Spleen (tissue), 11 donors: ENCODE measurements at regions not wholly inside any gene's neighbourhood (a gene's known extent, or its start where the extent isn't known, plus 50 kb on each side); places are given as distances from the start of the nearest gene placed in this dataset.

ENCODE experiments used
- DNase-seq: peaks from one replicate; pipeline ENCODE4 v3.0.0-alpha.2; 2020
- H3K27ac ChIP-seq, 8 donors: fragments of 200-600 bp; sonication (generic) in 7 of 8; 1 replicate in 4 of 8; 2 replicates in 4 of 8; pipeline versions ENCODE4 v1.5.0 to v1.8.0; 2016 to 2021; ENCODE audit warnings: inconsistent platforms in 4 of 8, mild to moderate bottlenecking in 4 of 8, moderate library complexity in 1 of 8
- H3K27me3 ChIP-seq, 7 donors: fragments of 200-600 bp; sonication (generic) in 6 of 7; replicated peaks in 1 of 7; 1 replicate in 4 of 7; 2 replicates in 3 of 7; pipeline versions ENCODE4 v1.5.0 to v1.8.0; 2016 to 2021; ENCODE audit warnings: inconsistent platforms in 3 of 7, mild to moderate bottlenecking in 1 of 7
- H3K36me3 ChIP-seq, 6 donors: fragments of 200-600 bp; sonication (generic) in 5 of 6; 1 replicate in 4 of 6; 2 replicates in 2 of 6; pipeline versions ENCODE4 v1.5.0 to v1.8.0; 2016 to 2021; ENCODE audit warnings: inconsistent platforms in 2 of 6
- H3K4me1 ChIP-seq, 6 donors: fragments of 200-600 bp; sonication (generic) in 5 of 6; 1 replicate in 3 of 6; 2 replicates in 3 of 6; pipeline versions ENCODE4 v1.5.0 to v1.8.0; 2016 to 2021; ENCODE audit warnings: inconsistent platforms in 3 of 6
- H3K4me3 ChIP-seq, 8 donors: fragments of 200-600 bp; sonication (generic) in 7 of 8; 1 replicate in 4 of 8; 2 replicates in 4 of 8; pipeline versions ENCODE4 v1.5.0 to v1.8.0; 2016 to 2021; ENCODE audit warnings: inconsistent platforms in 4 of 8, mild to moderate bottlenecking in 4 of 8, moderate library complexity in 2 of 8
- H3K9me3 ChIP-seq, 8 donors: fragments of 200-600 bp; sonication (generic) in 7 of 8; 1 replicate in 4 of 8; 2 replicates in 4 of 8; pipeline versions ENCODE4 v1.5.0 to v1.8.0; 2016 to 2021; ENCODE audit warnings: inconsistent platforms in 4 of 8
- CTCF ChIP-seq, 11 experiments: fragments of 200-600 bp in 7 of 11; fragments of 450-650 bp in 4 of 11; sonication (generic) in 4 of 11; IDR thresholded peaks in 8 of 11; conservative IDR thresholded peaks in 3 of 11; 1 replicate in 7 of 11; 2 replicates in 4 of 11; pipeline versions ENCODE4 v1.4.0 to v1.8.0; 2016 to 2021; ENCODE audit warnings: antibody characterized with exemption in 11 of 11, inconsistent platforms in 4 of 11, mild to moderate bottlenecking in 1 of 11
- POLR2A ChIP-seq, 3 donors: fragments of 450-650 bp; IDR thresholded peaks; one replicate each; pipeline ENCODE4 v1.5.1; 2017; ENCODE audit warnings: antibody characterized with exemption in 3 of 3, mild to moderate bottlenecking in 1 of 3
- POLR2AphosphoS5 ChIP-seq, 3 donors: sonication (generic); formaldehyde crosslinking; IDR thresholded peaks; one replicate each; pipeline ENCODE4 v1.5.1; 2017; ENCODE audit warnings: antibody characterized with exemption in 3 of 3
- WGBS, 5 donors: extraction: QIAGEN DNeasy Blood & Tissue Kit in 3 of 5; methylation state at CpG; one replicate each; pipeline versions ENCODE4 v1.1.5 to v1.1.7; 2013 to 2018; 5-methylcytosine and 5-hydroxymethylcytosine counted together
- intact Hi-C: fragments of 100-400 bp; cut with DNase I; formaldehyde crosslinking; loops from one replicate; pipeline ENCODE4 v1.15.0; 2023; ENCODE audit warnings: low total_unique reads
- donor health status: healthy with polysubstance abuse.
- donor health status: DM: no; HTN: no; CAD: no; lungs with moderate emphysema.
- donor health status: DM: no; HTN: no; CAD: no.
- donor health status: Bipolar disorder and iron deficiency.
- donor health status: healthy.
- donor health status: DM: no; HTN: no; CAD: no.
- donor health status: DM: yes; HTN: yes; CAD: no.

GRCh38 chr4:170256807-170257206 lies 167.1 kb upstream of the AADAT start:
- no peaks in the 10 kb centered on the region for H3K4me1 ChIP-seq
- no peak for TF ChIP-seq CTCF (IDR thresholded peaks at IDR 0.05 in 8 of 11, conservative IDR thresholded peaks at IDR 0.05 in 3 of 11)
- no peak for TF ChIP-seq POLR2A (IDR thresholded peaks at IDR 0.05)
- TF ChIP-seq POLR2AphosphoS5 (IDR thresholded peaks at IDR 0.05), result no peak
- H3K27ac ChIP-seq, result no peak overlapping the region
- no peak overlapping the region for H3K4me3 ChIP-seq
- no peaks in the 10 kb centered on the region for H3K9me3 ChIP-seq
- intact Hi-C loops, result no loop called here
- DNase-seq, result no peak
- no peaks in the 10 kb centered on the region for H3K36me3 ChIP-seq
- no peaks in the 10 kb centered on the region for H3K27me3 ChIP-seq

GRCh38 chr4:170248576-170248975 lies 158.8 kb upstream of the AADAT start:
- DNase-seq, result no peak
- Histone ChIP-seq H3K36me3 (no peaks in the 10 kb centered on the region), H3K27ac (no peak overlapping the region), H3K4me3 (no peak overlapping the region), H3K9me3 (no peaks in the 10 kb centered on the region), H3K27me3 (no peaks in the 10 kb centered on the region), H3K4me1 (no peaks in the 10 kb centered on the region)
- WGBS, 5 donors, result 77 to 92% (median 85%) methylated on average over 3 of the region's 3 CpGs
- intact Hi-C loops, result no loop called here
- no peak for TF ChIP-seq POLR2AphosphoS5 (IDR thresholded peaks at IDR 0.05)
- TF ChIP-seq POLR2A (IDR thresholded peaks at IDR 0.05), result no peak
- TF ChIP-seq CTCF (IDR thresholded peaks at IDR 0.05 in 8 of 11, conservative IDR thresholded peaks at IDR 0.05 in 3 of 11), result no peak

GRCh38 chr4:170248029-170248428 lies 158.3 kb upstream of the AADAT start:
- no peak overlapping the region for H3K27ac ChIP-seq
- no peak overlapping the region for H3K4me3 ChIP-seq
- H3K4me1 ChIP-seq, result no peaks in the 10 kb centered on the region
- no peaks in the 10 kb centered on the region for H3K9me3 ChIP-seq
- no peak for DNase-seq
- intact Hi-C loops, result no loop called here
- TF ChIP-seq POLR2AphosphoS5 (IDR thresholded peaks at IDR 0.05), result no peak
- no peak for TF ChIP-seq CTCF (IDR thresholded peaks at IDR 0.05 in 8 of 11, conservative IDR thresholded peaks at IDR 0.05 in 3 of 11)
- TF ChIP-seq POLR2A (IDR thresholded peaks at IDR 0.05), result no peak
- WGBS, 5 donors, result 68 to 83% (median 78%) methylated on average over 4 of the region's 4 CpGs
- H3K36me3 ChIP-seq, result no peaks in the 10 kb centered on the region
- H3K27me3 ChIP-seq, result no peaks in the 10 kb centered on the region

- H3K27me3 ChIP-seq, result no peaks in the 10 kb centered on the region
- no peaks in the 10 kb centered on the region for H3K9me3 ChIP-seq
- no peak overlapping the region for H3K4me3 ChIP-seq
- no peak overlapping the region for H3K27ac ChIP-seq
- no peaks in the 10 kb centered on the region for H3K36me3 ChIP-seq
- DNase-seq, result no peak
- no peaks in the 10 kb centered on the region for H3K4me1 ChIP-seq
- intact Hi-C loops, result no loop called here
- no peak for TF ChIP-seq POLR2AphosphoS5 (IDR thresholded peaks at IDR 0.05)
- no peak for TF ChIP-seq CTCF (IDR thresholded peaks at IDR 0.05 in 8 of 11, conservative IDR thresholded peaks at IDR 0.05 in 3 of 11)
- TF ChIP-seq POLR2A (IDR thresholded peaks at IDR 0.05), result no peak
These were observed 157.8 kb upstream of the AADAT start for GRCh38 chr4:170247596-170247995.
